GM18498 (cell line): ENCODE measurements at regions not wholly inside any gene's neighbourhood (a gene's known extent, or its start where the extent isn't known, plus 50 kb on each side); places are given as distances from the start of the nearest gene placed in this dataset.
"Not testable (repeated sequence)": the region's sequence is repeated elsewhere in the genome, so short reads cannot be mapped to it uniquely, and the experiment has no call there.

Experiments used
- ATAC-seq: cut with Tn5 transposase; IDR thresholded peaks from one replicate; pipeline ENCODE4 v1.9.1; 2021; ENCODE audit warnings: mild to moderate bottlenecking, moderate library complexity; ENCODE audit not compliant: unreplicated experiment

GRCh38 chr11:24217319-24217718 lies 279.5 kb upstream of the LUZP2 start:
- ATAC-seq: not testable (repeated sequence)

- no peak for ATAC-seq
Measured at GRCh38 chr11:24225501-24225900, 271.4 kb upstream of the LUZP2 start.

DNA sequence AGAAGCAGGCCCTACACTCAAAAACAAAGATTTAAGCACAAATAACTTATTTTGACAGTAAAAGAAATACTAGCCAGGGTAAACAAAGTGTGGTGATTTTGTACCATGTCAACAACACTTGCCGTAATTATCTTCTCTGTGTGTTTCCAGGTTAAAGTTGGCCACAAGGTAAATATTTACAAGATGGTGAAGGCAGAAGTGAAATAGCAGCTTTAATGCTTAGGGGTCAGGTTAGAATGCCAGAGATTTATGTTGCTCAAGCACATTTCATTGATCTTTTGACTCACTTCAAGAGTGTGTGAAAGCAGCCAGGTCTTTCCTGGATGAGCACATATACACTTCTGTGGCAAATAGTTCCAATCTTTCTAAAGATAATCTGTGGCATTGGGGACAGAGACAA lies 270.2 kb upstream of the LUZP2 start:
- ATAC-seq: no peak

DNA sequence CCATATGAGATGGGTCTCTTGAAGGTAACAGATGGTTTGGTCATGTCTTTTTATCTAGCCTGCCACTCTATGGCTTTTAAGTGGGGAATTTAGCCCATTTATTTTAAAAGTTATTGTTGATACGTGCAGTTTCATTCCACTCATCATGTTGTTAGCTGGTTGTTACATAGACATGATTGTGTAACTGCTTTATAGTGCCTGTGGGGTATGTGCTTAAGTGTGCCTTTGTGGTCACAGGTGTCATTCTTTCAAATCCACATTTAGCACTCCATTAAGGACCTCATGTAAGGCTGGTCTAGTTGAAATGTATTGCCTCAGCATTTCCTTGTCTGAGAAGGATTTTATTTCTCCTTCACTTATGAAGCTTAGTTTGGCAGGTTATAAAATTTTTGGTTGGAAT lies 263.8 kb upstream of the LUZP2 start:
- ATAC-seq: no peak

DNA sequence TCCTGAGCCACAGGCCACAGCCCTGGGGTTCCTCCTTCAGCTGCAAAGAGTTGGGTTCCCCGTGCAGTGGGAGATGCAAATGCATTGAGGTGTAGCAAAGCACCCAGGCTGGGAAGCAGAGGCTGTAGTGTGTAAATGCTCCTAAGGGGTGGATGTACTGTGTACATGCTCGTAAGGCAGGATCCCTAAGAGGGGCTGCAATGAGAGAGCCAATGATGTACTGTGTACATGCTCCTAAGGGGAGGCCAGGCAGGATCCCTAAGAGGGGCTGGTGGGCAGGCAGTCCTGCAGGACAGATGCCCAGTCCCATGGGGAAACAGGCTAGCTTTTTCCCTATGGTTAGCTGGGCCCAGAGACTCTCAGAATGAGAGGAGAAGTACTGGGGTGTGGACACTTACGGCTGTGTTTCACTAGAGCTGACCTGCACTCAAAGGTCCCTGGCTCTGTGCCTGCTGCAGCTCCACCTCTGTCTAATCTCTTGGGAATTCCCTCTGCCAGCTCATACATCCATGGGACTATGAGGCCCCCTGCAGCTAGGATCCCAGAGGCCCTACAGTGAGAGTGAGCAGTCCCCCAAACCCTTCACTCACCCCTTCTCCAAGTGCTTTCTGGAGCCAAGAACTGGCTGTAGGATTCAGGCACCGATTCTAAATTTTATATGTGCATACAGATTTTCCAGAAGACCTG lies 261.9 kb upstream of the LUZP2 start:
- no peak for ATAC-seq

DNA sequence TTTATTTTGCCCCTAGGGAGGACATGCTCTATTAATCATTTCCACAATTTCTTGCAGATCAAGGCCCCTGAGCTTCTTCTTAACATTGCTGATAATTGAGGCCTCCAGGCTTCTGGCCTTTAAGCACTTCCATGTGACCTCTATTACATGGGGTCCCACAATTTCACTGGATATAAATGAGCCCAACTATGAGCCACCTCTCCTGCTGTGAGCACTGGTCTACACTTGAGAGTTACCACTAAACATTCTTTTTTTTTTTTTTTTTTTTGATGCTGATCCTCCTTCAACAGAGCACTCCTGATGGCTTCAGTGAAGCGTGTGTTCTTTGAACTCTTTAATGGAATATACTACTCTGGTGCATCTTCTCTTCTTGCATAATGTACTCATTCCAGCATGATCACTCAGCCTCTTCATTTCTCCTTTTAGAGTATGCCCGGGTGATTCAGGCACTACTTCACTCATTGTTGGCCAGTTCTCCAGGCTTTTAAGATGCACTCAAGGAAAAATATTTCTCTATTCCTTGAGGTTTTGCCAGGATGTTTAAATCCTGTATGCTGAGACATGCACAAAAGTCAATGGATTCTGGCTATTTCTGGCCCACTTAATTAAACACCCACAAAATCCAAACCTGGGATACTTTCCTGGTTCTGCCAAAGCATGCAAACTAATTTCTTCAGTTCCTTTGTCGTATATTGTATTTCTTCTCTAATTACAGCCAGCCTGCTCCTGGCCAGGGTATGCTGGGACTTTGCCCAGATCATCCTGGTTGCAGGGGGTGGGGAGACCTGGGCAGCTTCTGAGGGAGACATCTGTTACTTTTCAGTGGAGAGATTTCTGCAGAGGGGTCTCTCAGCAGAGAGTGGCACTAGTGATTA lies 257.8 kb upstream of the LUZP2 start:
- ATAC-seq: no peak

DNA sequence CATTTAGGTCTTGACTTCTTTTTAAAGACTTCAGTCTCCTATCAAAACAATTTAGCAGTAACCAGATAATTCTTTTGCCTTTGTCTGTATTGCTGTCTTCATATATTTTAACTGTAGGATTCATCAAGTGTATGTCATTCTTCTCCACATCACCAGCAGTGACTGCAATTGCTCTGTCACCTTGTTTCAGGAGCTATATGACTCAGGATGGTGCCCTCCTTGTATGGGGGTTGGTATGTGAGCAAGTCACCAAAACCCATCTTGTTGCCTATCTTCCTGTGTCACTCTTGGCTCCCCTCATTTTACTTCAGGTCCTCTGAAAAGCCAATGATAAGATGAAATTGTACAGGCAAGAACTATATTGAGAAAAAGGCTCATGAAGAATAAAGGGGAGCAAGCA lies 256.9 kb upstream of the LUZP2 start:
- ATAC-seq: no peak

DNA sequence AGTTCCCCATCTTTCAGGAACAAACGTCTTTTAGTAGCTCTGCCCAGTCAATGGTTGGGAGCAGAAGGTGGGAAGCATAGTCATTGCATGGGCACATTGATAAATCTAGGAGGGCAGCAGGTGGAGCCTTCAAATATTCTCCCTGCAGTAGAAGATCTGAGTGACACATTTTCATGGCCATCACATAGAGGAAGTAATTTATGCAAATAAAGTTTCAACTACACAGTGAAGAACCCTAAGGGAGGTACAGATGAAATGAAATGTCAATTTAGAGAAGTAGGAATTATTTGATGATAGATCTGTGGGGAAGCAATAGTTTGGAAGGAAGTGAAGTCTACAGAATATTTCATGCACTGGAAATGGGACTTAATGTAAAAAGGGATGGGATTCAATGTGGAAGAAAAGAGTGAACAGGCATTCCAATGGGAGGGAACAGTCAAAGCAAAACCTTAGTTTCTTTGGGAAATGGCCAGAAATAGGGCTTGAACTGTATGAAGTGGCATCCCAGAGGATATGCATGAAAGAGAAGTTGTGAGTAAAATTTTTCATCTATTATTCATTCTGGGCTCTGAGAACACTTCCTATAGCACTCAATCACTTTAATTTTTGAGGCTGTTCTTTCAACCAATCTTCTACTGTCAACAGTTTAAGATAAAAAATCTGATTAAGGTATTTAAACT lies 256.2 kb upstream of the LUZP2 start:
- no peak for ATAC-seq

- ATAC-seq: no peak
Measured at GRCh38 chr11:24246715-24247114, 250.1 kb upstream of the LUZP2 start.

- ATAC-seq: no peak
Measured at GRCh38 chr11:24247846-24248245, 249.0 kb upstream of the LUZP2 start.

DNA sequence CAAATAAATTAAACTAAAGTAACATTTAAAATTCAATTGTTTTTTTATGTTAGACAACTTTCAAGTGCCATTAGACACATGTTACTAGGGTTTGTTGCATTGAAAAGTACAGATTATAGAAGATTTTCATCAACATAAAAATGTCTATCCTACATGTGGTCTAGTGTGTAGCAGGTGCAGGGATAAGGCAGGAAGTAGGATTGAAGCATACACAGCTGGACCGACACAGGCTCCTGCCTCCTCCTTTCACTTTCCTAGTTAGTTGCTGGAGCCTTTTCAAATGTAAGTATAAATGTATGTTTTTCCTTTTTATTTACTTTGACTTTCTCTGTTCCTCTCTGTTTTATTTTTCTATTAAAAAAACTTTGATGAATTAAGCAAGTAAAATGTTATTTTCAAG lies 246.9 kb upstream of the LUZP2 start:
- no peak for ATAC-seq

GRCh38 chr11:24253237-24253760 lies 243.6 kb upstream of the LUZP2 start:
- ATAC-seq: no peak

- ATAC-seq: no peak
Measured at GRCh38 chr11:24264868-24265267, 232.0 kb upstream of the LUZP2 start.

DNA sequence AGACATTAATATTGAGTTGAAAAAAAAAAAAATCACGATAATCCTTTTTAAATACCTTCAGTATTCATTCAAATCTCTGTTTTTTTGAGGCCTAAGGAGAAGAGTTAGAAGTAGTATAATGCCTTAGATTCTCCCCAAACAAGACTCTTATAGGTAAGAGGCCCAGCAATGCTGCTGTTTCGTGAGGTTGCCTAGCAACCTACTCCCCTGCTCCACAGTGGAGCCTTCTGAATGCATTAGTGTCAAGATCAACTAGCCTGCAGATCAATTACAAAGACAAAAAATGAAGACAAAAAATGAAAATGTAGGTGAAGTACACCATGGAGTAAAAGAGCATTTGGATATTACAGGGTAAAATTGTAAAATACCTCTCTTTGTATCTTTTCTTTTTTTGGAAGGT lies 229.8 kb upstream of the LUZP2 start:
- no peak for ATAC-seq

DNA sequence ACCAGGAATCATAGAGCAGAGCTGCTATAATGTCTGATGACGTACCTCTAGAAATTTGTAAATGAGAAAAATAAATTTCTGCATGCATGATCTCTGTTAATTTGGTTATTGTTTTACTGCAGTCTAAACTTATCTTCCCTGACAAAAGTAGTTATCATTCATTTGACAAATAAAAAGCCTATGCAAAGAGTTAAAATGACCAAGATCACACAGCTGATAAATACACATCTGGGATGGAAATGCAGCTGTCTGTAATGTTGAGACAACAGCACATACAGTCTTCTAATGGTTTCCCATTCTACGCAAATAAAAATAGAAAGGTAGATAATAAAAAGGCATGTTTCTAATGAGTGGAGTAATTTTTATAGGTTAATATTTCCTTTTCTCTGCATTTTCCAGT lies 225.1 kb upstream of the LUZP2 start:
- ATAC-seq: no peak

DNA sequence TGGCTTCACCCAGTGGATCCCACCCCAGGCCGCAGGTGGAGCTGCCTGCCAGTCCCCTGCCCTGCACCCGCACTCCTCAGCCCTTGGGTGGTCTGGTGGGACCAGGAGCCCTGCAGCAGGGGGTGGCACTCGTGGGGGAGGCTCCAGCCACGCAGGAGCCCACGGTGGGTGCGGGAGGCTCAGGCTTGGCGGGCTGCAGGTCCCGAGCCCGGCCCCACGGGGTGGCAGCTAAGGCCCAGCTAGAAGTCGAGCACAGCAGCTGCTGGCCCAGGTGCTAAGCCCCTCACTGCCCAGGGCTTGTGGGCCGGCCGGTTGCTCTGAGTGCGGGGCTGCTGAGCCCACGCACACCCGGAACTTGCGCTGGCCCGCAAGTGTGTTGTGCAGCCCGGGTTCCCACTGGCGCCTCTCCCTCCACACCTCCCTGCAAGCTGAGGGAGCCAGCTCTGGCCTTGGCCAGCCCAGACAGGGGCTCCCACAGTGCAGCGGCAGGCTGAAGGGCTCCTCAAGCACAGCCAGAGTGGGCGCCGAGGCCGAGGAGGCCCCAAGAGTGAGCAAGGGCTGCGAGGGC lies 222.6 kb upstream of the LUZP2 start:
- not testable (repeated sequence) for ATAC-seq

- ATAC-seq: no peak
Measured at GRCh38 chr11:24286238-24286637, 210.6 kb upstream of the LUZP2 start.

DNA sequence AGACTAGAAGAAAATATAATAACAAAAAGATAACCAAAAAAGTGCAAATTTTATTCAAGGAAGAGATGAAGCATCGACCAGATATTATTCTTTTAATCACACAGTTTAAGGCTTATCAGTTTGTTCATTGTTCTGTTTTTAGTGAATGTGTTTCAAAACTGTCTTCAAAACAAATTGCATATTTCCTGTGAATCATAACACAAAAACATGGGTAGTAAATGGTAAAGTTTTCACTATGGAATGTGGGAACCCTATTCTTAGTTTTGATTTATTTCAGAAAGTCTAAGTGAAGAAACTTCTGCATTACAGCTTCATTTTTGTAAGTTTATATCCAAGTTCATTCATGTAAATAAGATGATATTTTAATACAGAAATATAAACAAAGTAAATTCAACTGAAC lies 207.6 kb upstream of the LUZP2 start:
- ATAC-seq: no peak

DNA sequence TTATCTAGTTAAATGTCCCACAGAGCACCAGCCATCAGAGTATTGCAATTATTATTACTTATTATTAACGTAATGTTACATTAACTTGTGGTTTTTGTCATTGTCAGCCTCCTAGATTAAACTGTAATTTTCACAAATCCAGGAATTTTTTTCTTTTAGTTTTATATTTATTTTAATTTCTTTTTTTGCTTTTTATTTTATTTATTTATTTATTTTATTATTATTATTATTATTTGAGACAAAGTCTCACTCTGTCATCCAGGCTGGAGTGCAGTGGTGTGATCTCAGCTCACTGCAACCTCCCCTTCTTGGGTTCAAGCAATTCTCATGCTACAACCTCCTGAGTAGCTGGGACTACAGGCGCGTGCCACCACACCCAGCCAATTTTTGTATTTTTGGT lies 202.9 kb upstream of the LUZP2 start:
- ATAC-seq: no peak

GRCh38 chr11:24295360-24295759 lies 201.5 kb upstream of the LUZP2 start:
- ATAC-seq: no peak

DNA sequence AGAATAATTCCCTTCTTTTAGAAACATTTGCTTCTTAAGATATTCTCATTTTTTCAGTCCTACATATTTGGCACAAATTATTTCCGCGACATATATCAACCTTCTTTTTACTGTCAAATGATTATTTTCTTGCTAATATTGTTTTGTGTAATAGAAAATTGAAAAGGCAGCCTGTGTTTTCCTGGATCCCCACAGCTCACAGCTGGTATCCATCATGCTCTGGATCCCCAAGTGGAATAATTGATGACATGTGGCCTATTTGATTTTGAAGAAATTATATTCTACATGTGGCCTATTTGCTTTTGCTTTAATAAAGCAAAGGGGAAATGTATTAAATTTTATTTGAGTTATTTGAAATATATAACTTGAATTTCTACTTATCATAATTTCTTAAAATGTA lies 199.4 kb upstream of the LUZP2 start:
- ATAC-seq: no peak
